HepG2 (cell line): ENCODE measurements at regions not wholly inside any gene's neighbourhood (a gene's known extent, or its start where the extent isn't known, plus 50 kb on each side); places are given as distances from the start of the nearest gene placed in this dataset.

Source experiments
- ATAC-seq: fragments of 200-7000 bp; cut with Tn5 transposase; 3 replicates; pipeline ENCODE4 v1.9.1; 2020; ENCODE audit warnings: mild to moderate bottlenecking, moderate library complexity
- BruUV-seq: library from RNA; stranded (reverse); fragments of 400-500 nt; replicated peaks from 2 replicates; lab custom pipeline; 2021; lab: Mats Ljungman, UMichigan
- CTCF ChIA-PET: fragments of 300-600 bp; formaldehyde crosslinking; extraction: SDS; loops from one replicate; lab custom pipeline; 2021; ENCODE audit warnings: low total read pairs, inconsistent platforms, low intra/inter-chr PET ratio; lab: Yijun Ruan, JAX
- POLR2A ChIA-PET: fragments of 350-600 bp; sonication (Branson Sonifier 250); formaldehyde crosslinking; loops from one replicate; lab custom pipeline; 2020; ENCODE audit warnings: antibody characterized with exemption, inconsistent platforms; lab: Yijun Ruan, JAX
- DNase-seq: peaks from one replicate; pipeline ENCODE4 v3.0.0-alpha.2; 2015; ENCODE audit warnings: low spot score
- FAIRE-seq: peaks from 3 replicates; lab custom pipeline; 2011; peaks lifted over from hg19 to GRCh38; lab: Jason Lieb, UNC
- H2AFZ ChIP-seq: one replicate; pipeline ENCODE4 v1.6.1; 2011; ENCODE audit warnings: low read length, inconsistent platforms
- H3K27ac ChIP-seq: fragments of 300-600 bp; 3 replicates; pipeline ENCODE4 v1.8.0; 2011; ENCODE audit warnings: mixed run types, mild to moderate bottlenecking, mixed read lengths, low read length, inconsistent platforms; ENCODE audit not compliant: insufficient read depth; ENCODE audit errors: extremely low read length
- H3K27me3 ChIP-seq, 2 experiments: fragments of 200-600 bp in 1 of 2; 2 replicates in 1 of 2; 3 replicates in 1 of 2; pipeline versions ENCODE4 v1.6.0 to v1.8.0; 2011; ENCODE audit warnings: low read length in 2 of 2, mild to moderate bottlenecking in 2 of 2, moderate library complexity in 2 of 2, inconsistent platforms in 1 of 2; ENCODE audit not compliant: insufficient read depth in 2 of 2, control insufficient read depth in 1 of 2
- H3K36me3 ChIP-seq, 2 experiments: fragments of 200-600 bp in 1 of 2; replicated peaks in 1 of 2; 2 replicates in 1 of 2; 3 replicates in 1 of 2; pipeline versions ENCODE4 v1.5.1 to v1.8.0; 2011; ENCODE audit warnings: low read length in 2 of 2, inconsistent platforms in 1 of 2; ENCODE audit not compliant: insufficient read depth in 2 of 2, control insufficient read depth in 1 of 2
- H3K4me1 ChIP-seq: 2 replicates; pipeline ENCODE4 v1.5.1; 2012; ENCODE audit warnings: low read length, inconsistent platforms; ENCODE audit not compliant: insufficient read depth
- H3K4me2 ChIP-seq: 2 replicates; pipeline ENCODE4 v1.6.0; 2011; ENCODE audit warnings: low read depth, low read length, inconsistent platforms
- H3K4me3 ChIP-seq, 3 experiments: fragments of 200-600 bp in 1 of 3; sonication (generic), shearing (Covaris generic) in 1 of 3; replicated peaks in 1 of 3; 2 replicates each; pipeline ENCODE4 v1.5.1; 2011 to 2016; ENCODE audit warnings: low read length in 3 of 3, inconsistent platforms in 2 of 3, low read depth in 2 of 3, mild to moderate bottlenecking in 2 of 3, control low read depth in 1 of 3, mixed read lengths in 1 of 3; ENCODE audit not compliant: insufficient read depth in 1 of 3
- H3K79me2 ChIP-seq: one replicate; pipeline ENCODE4 v1.6.1; 2011; ENCODE audit warnings: low read length, inconsistent platforms; ENCODE audit not compliant: insufficient read depth
- H3K9ac ChIP-seq: 2 replicates; pipeline ENCODE4 v1.6.0; 2011; ENCODE audit warnings: mild to moderate bottlenecking, low read depth, low read length, inconsistent platforms; ENCODE audit not compliant: insufficient read depth
- H3K9me3 ChIP-seq: 2 replicates; pipeline ENCODE4 v1.5.1; 2012; ENCODE audit warnings: mild to moderate bottlenecking, low read length
- H4K20me1 ChIP-seq: 2 replicates; pipeline ENCODE4 v1.6.0; 2011; ENCODE audit warnings: inconsistent platforms, mild to moderate bottlenecking, low read length, moderate library complexity; ENCODE audit not compliant: insufficient read depth
- HOXA5 ChIP-seq: sonication (generic); formaldehyde crosslinking; IDR thresholded peaks from 2 replicates; pipeline ENCODE4 v1.4.0; 2020; ENCODE audit warnings: missing genetic modification reagents
- KLF12 ChIP-seq: sonication (generic); formaldehyde crosslinking; IDR thresholded peaks from 2 replicates; pipeline ENCODE4 v1.4.0; 2020; ENCODE audit warnings: missing genetic modification reagents, borderline replicate concordance
- SRSF4 ChIP-seq: fragments of 200-400 bp; formaldehyde crosslinking; IDR thresholded peaks from one replicate; pipeline ENCODE4 v1.6.1; 2018; ENCODE audit warnings: mild to moderate bottlenecking, low read depth, low read length, moderate library complexity; ENCODE audit not compliant: poor library complexity, severe bottlenecking
- ZMYM3 ChIP-seq: sonication (generic); formaldehyde crosslinking; IDR thresholded peaks from 2 replicates; pipeline ENCODE4 v1.5.1; 2020; ENCODE audit warnings: mild to moderate bottlenecking, missing genetic modification reagents
- ZNF24 ChIP-seq: fragments of 450-650 bp; IDR thresholded peaks from 2 replicates; pipeline ENCODE4 v1.6.1; 2017; ENCODE audit warnings: antibody characterized with exemption, mild to moderate bottlenecking
- ZNF256 ChIP-seq: sonication (generic); formaldehyde crosslinking; conservative IDR thresholded peaks from 2 replicates; pipeline ENCODE4 v1.4.0; 2020; ENCODE audit warnings: missing genetic modification reagents
- ZNF446 ChIP-seq: sonication (generic); formaldehyde crosslinking; IDR thresholded peaks from 2 replicates; pipeline ENCODE4 v1.5.0; 2020; ENCODE audit warnings: mild to moderate bottlenecking, missing genetic modification reagents
- ZNF570 ChIP-seq: sonication (generic); formaldehyde crosslinking; IDR thresholded peaks from 2 replicates; pipeline ENCODE4 v1.4.0; 2020; ENCODE audit warnings: mild to moderate bottlenecking, missing genetic modification reagents, borderline replicate concordance
- ZNF790 ChIP-seq: sonication (generic); formaldehyde crosslinking; IDR thresholded peaks from 2 replicates; pipeline ENCODE4 v1.8.0; 2022; ENCODE audit warnings: missing genetic modification reagents, mild to moderate bottlenecking, borderline replicate concordance
- WGBS: methylation state at CpG from one replicate; pipeline ENCODE4 v1.1.6; 2017; ENCODE audit warnings: low lambda C conversion rate; 5-methylcytosine and 5-hydroxymethylcytosine counted together
- in situ Hi-C: cut with HindIII; loops from 2 replicates; pipeline ENCODE4 v1.10.0; 2017; ENCODE audit warnings: low pct_unique_long_range_greater_than_20kb; ENCODE audit not compliant: extremely low pct_ligation_motif_present
- intact Hi-C: fragments of 100-400 bp; cut with micrococcal nuclease; formaldehyde crosslinking; loops from one replicate; pipeline ENCODE4 v1.10.0; 2022; ENCODE audit not compliant: unreplicated experiment
- TF ChIP-seq, protein P1 (sequence below): sonication (generic); formaldehyde crosslinking; IDR thresholded peaks from 2 replicates; pipeline ENCODE4 v1.5.0; 2020; ENCODE audit warnings: missing genetic modification reagents

- FAIRE-seq: no peak
- Histone ChIP-seq H3K36me3 (no peaks in the 10 kb centered on the region), H3K79me2 (no peaks in the 10 kb centered on the region), H3K4me1 (no peaks in the 10 kb centered on the region), H2AFZ (no peak overlapping the region), H3K9ac (no peak overlapping the region), H3K4me2 (no peak overlapping the region), H3K4me3 (no peak overlapping the region), H3K27ac (no peak overlapping the region), H3K27me3 (no peaks in the 10 kb centered on the region), H3K9me3 (no peaks in the 10 kb centered on the region; the same call in 1 of the 2 replicates), H4K20me1 (no peaks in the 10 kb centered on the region)
- intact Hi-C loops (loop anchor here (10.0 kb wide), 1 partner anchor 140 kb away; no protein-coding TSS in a partner anchor), in situ Hi-C loops (no loop called here)
- BruUV-seq: no TSS peak
- CTCF ChIA-PET: no interaction called here
- POLR2A ChIA-PET: no interaction called here
- 0% methylated on average over 1 of the region's 1 CpG for WGBS
- ATAC-seq: no peak
- DNase-seq: no peak
- TF ChIP-seq ZNF256 (CRISPR knock-in tag) (no peak), ZNF446 (CRISPR knock-in tag) (no peak), SRSF4 (no peak), ZNF24 (no peak), KLF12 (CRISPR knock-in tag) (no peak), ZNF570 (CRISPR knock-in tag) (no peak), ZNF790 (CRISPR knock-in tag) (no peak), HOXA5 (CRISPR knock-in tag) (no peak), ZMYM3 (CRISPR knock-in tag) (no peak)
- TF ChIP-seq, protein P1, sequence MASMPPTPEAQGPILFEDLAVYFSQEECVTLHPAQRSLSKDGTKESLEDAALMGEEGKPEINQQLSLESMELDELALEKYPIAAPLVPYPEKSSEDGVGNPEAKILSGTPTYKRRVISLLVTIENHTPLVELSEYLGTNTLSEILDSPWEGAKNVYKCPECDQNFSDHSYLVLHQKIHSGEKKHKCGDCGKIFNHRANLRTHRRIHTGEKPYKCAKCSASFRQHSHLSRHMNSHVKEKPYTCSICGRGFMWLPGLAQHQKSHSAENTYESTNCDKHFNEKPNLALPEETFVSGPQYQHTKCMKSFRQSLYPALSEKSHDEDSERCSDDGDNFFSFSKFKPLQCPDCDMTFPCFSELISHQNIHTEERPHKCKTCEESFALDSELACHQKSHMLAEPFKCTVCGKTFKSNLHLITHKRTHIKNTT: no peak
Observed at GRCh38 chr9:117784996-117785395, 80.8 kb downstream of the TLR4 start.
